ENCODE measurements at regions not wholly inside any gene's neighbourhood (a gene's known extent, or its start where the extent isn't known, plus 50 kb on each side); places are given as distances from the start of the nearest gene placed in this dataset.
"Not testable (repeated sequence)": the region's sequence is repeated elsewhere in the genome, so short reads cannot be mapped to it uniquely, and the experiment has no call there.

DNA sequence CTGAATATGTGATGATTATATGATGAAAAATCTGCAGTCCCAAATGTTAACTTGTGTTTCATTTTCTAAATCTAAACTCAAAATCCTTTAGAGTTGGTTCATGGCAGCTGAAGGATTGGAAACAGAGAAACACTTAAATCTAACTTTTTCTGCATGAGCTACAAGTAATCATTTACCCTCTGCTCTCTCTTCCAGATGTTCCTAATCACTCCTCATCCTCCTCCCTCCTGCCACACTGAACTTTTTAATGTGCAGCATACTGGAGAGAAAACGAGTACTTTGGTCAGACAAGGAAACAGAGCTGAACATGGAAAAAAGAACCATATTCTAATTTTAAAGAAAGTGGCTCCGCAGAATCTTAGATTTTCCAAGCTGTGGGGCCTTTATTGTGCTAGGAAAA lies 321.2 kb upstream of the COL8A1 start:
- H3K27ac ChIP-seq (ENCODE audit: low read length): no peak overlapping the region
- no peak overlapping the region for H3K4me3 ChIP-seq (ENCODE audit: control insufficient read depth in 1 of 2, extremely low read depth in 1 of 2, low read length in 1 of 2)
- Mint-ChIP-seq H3K27me3 (no peaks in the 10 kb centered on the region), H3K27ac (no peak overlapping the region), H3K4me3 (no peak overlapping the region), H3K9me3 (peaks cover 1 to 4% (median 3%) of the 10 kb centered on the region in 3 donors), H3K36me3 (no peaks in the 10 kb centered on the region), H3K4me1 (no peaks in the 10 kb centered on the region)
- ChIA-PET CTCF (no interaction called here), POLR2A (no interaction called here)
- no peak for DNase-seq
- no peaks in the 10 kb centered on the region for H3K9me3 ChIP-seq
- no peaks in the 10 kb centered on the region for H3K27me3 ChIP-seq (replicated peaks in 1 of 2; ENCODE audit: control insufficient read depth in 2 of 2, extremely low read depth in 1 of 2, insufficient read depth in 2 of 2, low read length in 1 of 2)
- WGBS (ENCODE audit: insufficient coverage): no CpG with 5 or more reads among the region's 2 CpGs
- no peaks in the 10 kb centered on the region for H3K36me3 ChIP-seq (ENCODE audit: control insufficient read depth in 2 of 2, extremely low read depth in 1 of 2, insufficient read depth in 1 of 2, low read length in 1 of 2)
- H3K4me1 ChIP-seq (ENCODE audit: control insufficient read depth in 1 of 2, extremely low read depth in 1 of 2, insufficient read depth in 2 of 2, low read length in 2 of 2): no peaks in the 10 kb centered on the region
- ATAC-seq (replicated peaks in 1 of 4): no peak

DNA sequence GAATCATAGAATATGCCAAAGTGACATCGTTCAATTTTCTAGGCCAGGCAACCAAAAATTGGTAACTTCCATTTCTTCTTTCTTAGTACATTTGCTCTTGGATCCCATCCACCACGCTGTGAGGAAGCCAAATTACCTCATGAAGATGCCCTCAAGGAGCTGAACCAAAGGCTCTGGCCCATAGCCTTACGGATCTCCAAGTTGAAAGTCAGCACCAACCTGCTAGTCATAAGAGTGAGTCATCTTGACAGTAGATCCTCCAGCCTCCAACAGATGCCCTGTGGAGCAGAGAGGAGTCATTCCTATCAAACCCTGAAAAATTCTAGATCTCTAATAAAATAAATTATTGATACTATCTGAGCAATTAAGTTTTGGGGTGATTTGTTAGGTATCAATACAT lies 322.5 kb upstream of the COL8A1 start:
- H3K27me3 Mint-ChIP-seq: no peaks in the 10 kb centered on the region
- no peaks in the 10 kb centered on the region for H3K4me1 Mint-ChIP-seq

DNA sequence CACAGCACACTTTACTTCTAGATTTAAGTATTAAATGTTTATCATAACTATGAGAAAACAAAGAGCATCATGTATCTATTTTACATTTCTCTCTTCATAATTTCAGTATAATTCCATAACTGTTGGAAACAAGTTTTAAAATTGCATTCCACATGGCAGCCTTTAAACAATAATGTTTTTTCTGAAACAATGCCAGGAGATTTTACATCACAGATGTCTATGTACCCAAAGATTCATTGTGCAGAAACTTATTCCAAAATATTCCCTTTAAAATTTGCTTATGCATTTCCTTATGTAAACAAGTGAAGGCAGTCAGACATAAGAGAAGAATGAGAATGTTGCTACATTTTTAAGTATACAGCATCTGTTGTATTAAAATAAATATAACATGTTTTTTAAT lies 324.9 kb upstream of the COL8A1 start:
- Mint-ChIP-seq H3K4me1 (no peaks in the 10 kb centered on the region), H3K9me3 (peaks cover 15 to 25% (median 17%) of the 10 kb centered on the region in 3 donors), H3K4me3 (no peak overlapping the region), H3K27me3 (no peaks in the 10 kb centered on the region), H3K27ac (no peak overlapping the region), H3K36me3 (no peaks in the 10 kb centered on the region)
- ChIA-PET POLR2A (no interaction called here), CTCF (no interaction called here)
- DNase-seq (no peak), ATAC-seq (replicated peaks in 1 of 4) (no peak)
- Histone ChIP-seq H3K36me3 (ENCODE audit: control insufficient read depth in 2 of 2, extremely low read depth in 1 of 2, insufficient read depth in 1 of 2, low read length in 1 of 2) (no peaks in the 10 kb centered on the region), H3K27ac (ENCODE audit: low read length) (no peak overlapping the region), H3K9me3 (peaks cover 4% of the 10 kb centered on the region), H3K4me3 (ENCODE audit: control insufficient read depth in 1 of 2, extremely low read depth in 1 of 2, low read length in 1 of 2) (no peak overlapping the region), H3K4me1 (ENCODE audit: control insufficient read depth in 1 of 2, extremely low read depth in 1 of 2, insufficient read depth in 2 of 2, low read length in 2 of 2) (no peaks in the 10 kb centered on the region), H3K27me3 (replicated peaks in 1 of 2; ENCODE audit: control insufficient read depth in 2 of 2, extremely low read depth in 1 of 2, insufficient read depth in 2 of 2, low read length in 1 of 2) (no peaks in the 10 kb centered on the region)

More for the DNA sequence above, 322.5 kb upstream of the COL8A1 start:
- 66% methylated on average over 2 of the region's 3 CpGs for WGBS (ENCODE audit: insufficient coverage)
- Mint-ChIP-seq H3K36me3 (no peaks in the 10 kb centered on the region), H3K9me3 (peaks cover 7 to 8% (median 8%) of the 10 kb centered on the region in 3 donors), H3K27ac (no peak overlapping the region), H3K4me3 (no peak overlapping the region)
- no peak overlapping the region for H3K27ac ChIP-seq (ENCODE audit: low read length)
- ChIA-PET CTCF (no interaction called here), POLR2A (no interaction called here)
- ATAC-seq (replicated peaks in 1 of 4) (no peak), DNase-seq (no peak)
- H3K4me1 ChIP-seq (ENCODE audit: control insufficient read depth in 1 of 2, extremely low read depth in 1 of 2, insufficient read depth in 2 of 2, low read length in 2 of 2): no peaks in the 10 kb centered on the region
- H3K36me3 ChIP-seq (ENCODE audit: control insufficient read depth in 2 of 2, extremely low read depth in 1 of 2, insufficient read depth in 1 of 2, low read length in 1 of 2): no peaks in the 10 kb centered on the region
- no peak overlapping the region for H3K4me3 ChIP-seq (ENCODE audit: control insufficient read depth in 1 of 2, extremely low read depth in 1 of 2, low read length in 1 of 2)
- no peaks in the 10 kb centered on the region for H3K9me3 ChIP-seq
- no peaks in the 10 kb centered on the region for H3K27me3 ChIP-seq (replicated peaks in 1 of 2; ENCODE audit: control insufficient read depth in 2 of 2, extremely low read depth in 1 of 2, insufficient read depth in 2 of 2, low read length in 1 of 2)

DNA sequence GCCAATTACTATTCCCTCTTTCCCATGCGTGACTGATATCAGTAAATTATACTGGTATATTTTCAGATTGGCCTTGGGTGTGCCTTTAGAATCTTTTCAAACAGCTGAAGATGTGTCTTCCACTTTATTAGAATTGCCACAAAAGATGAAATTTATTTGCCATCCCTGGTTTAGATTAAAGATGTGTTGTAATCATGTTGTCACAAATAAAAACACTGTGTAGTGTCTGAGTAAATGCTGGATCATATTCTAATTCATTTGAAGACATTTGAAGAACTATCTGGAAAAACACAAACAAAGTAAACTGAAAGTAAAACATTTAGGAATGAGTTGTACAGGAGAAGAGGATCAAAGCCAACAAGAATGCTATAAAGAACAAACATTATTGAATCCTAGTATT lies 339.7 kb upstream of the COL8A1 start:
- ATAC-seq (replicated peaks in 1 of 4) (no peak), DNase-seq (no peak)
- H3K4me3 ChIP-seq (ENCODE audit: control insufficient read depth in 1 of 2, extremely low read depth in 1 of 2, low read length in 1 of 2): no peak overlapping the region
- no peaks in the 10 kb centered on the region for H3K27me3 ChIP-seq (replicated peaks in 1 of 2; ENCODE audit: control insufficient read depth in 2 of 2, extremely low read depth in 1 of 2, insufficient read depth in 2 of 2, low read length in 1 of 2)
- H3K9me3 Mint-ChIP-seq: peaks cover 0 to 15% (median 14%) of the 10 kb centered on the region in 3 donors
- whole genome bisulfite sequencing (ENCODE audit: insufficient coverage): no CpG with 5 or more reads among the region's 1 CpG
- H3K4me3 Mint-ChIP-seq: no peak overlapping the region
- no peak overlapping the region for H3K27ac ChIP-seq (ENCODE audit: low read length)
- no peaks in the 10 kb centered on the region for H3K4me1 Mint-ChIP-seq
- H3K36me3 ChIP-seq (ENCODE audit: control insufficient read depth in 2 of 2, extremely low read depth in 1 of 2, insufficient read depth in 1 of 2, low read length in 1 of 2): no peaks in the 10 kb centered on the region
- H3K27me3 Mint-ChIP-seq: no peaks in the 10 kb centered on the region
- H3K27ac Mint-ChIP-seq: no peak overlapping the region
- H3K36me3 Mint-ChIP-seq: no peaks in the 10 kb centered on the region
- H3K9me3 ChIP-seq: no peaks in the 10 kb centered on the region
- no peaks in the 10 kb centered on the region for H3K4me1 ChIP-seq (ENCODE audit: control insufficient read depth in 1 of 2, extremely low read depth in 1 of 2, insufficient read depth in 2 of 2, low read length in 2 of 2)
- ChIA-PET CTCF (no interaction called here), POLR2A (no interaction called here)

DNA sequence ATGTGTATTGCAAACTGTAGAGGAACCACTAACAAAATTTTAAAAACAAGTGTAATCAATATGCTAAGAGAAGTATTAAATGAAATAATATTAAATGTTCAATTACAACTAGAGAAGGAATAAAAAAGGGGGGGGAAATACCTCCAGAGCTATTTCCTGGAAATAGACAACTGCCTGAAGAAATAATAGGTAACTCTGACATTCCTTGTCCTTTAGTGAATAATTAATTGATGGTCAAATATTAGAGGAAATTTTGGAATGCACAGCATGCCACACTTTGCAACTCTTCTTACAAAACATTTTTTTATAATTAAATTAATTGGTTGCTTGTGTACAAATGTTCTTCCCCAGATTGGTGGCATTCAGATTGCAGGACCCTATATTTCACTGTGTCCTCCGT lies 342.6 kb upstream of the COL8A1 start:
- no peak for ATAC-seq (replicated peaks in 1 of 4)
- no peaks in the 10 kb centered on the region for H3K27me3 ChIP-seq (replicated peaks in 1 of 2; ENCODE audit: control insufficient read depth in 2 of 2, extremely low read depth in 1 of 2, insufficient read depth in 2 of 2, low read length in 1 of 2)
- Mint-ChIP-seq H3K36me3 (no peaks in the 10 kb centered on the region), H3K9me3 (peaks cover 0 to 4% (median 3%) of the 10 kb centered on the region in 3 donors), H3K4me1 (no peaks in the 10 kb centered on the region), H3K4me3 (no peak overlapping the region), H3K27me3 (no peaks in the 10 kb centered on the region), H3K27ac (no peak overlapping the region)
- POLR2A ChIA-PET: interaction anchor here in 1 of 2 donors (0.6 kb wide), 1 partner anchor 88 kb away, joined by 3 read pairs; no protein-coding TSS in a partner anchor
- no peaks in the 10 kb centered on the region for H3K4me1 ChIP-seq (ENCODE audit: control insufficient read depth in 1 of 2, extremely low read depth in 1 of 2, insufficient read depth in 2 of 2, low read length in 2 of 2)
- no peak overlapping the region for H3K27ac ChIP-seq (ENCODE audit: low read length)
- CTCF ChIA-PET: no interaction called here
- DNase-seq: no peak
- no peaks in the 10 kb centered on the region for H3K9me3 ChIP-seq
- no peaks in the 10 kb centered on the region for H3K36me3 ChIP-seq (ENCODE audit: control insufficient read depth in 2 of 2, extremely low read depth in 1 of 2, insufficient read depth in 1 of 2, low read length in 1 of 2)
- no peak overlapping the region for H3K4me3 ChIP-seq (ENCODE audit: control insufficient read depth in 1 of 2, extremely low read depth in 1 of 2, low read length in 1 of 2)
- no CpG with 5 or more reads among the region's 1 CpG for WGBS (ENCODE audit: insufficient coverage)

DNA sequence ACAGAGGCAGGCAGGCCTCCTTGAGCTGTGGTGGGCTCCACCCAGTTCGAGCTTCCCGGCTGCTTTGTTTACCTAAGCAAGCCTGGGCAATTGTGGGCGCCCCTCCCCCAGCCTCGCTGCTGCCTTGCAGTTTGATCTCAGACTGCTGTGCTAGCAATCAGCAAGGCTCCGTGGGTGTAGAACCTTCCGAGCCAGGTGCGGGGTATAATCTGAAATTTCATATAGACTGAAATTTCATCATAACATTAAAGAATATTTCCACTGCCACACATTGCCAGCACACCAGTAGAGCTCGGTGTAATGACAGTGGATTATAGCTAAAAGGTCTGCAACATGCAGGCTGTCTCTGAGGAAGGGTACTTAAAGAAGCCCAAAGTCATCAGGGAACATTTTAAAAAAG lies 344.3 kb upstream of the COL8A1 start:
- ATAC-seq (replicated peaks in 1 of 4); H3K36me3 Mint-ChIP-seq; H3K4me3 Mint-ChIP-seq; CTCF ChIA-PET; H3K4me1 ChIP-seq (ENCODE audit: control insufficient read depth in 1 of 2, extremely low read depth in 1 of 2, insufficient read depth in 2 of 2, low read length in 2 of 2); DNase-seq; H3K9me3 Mint-ChIP-seq; H3K4me3 ChIP-seq (ENCODE audit: control insufficient read depth in 1 of 2, extremely low read depth in 1 of 2, low read length in 1 of 2); H3K36me3 ChIP-seq (ENCODE audit: control insufficient read depth in 2 of 2, extremely low read depth in 1 of 2, insufficient read depth in 1 of 2, low read length in 1 of 2); H3K27ac Mint-ChIP-seq; H3K4me1 Mint-ChIP-seq; POLR2A ChIA-PET; H3K27ac ChIP-seq (ENCODE audit: low read length); H3K27me3 ChIP-seq (replicated peaks in 1 of 2; ENCODE audit: control insufficient read depth in 2 of 2, extremely low read depth in 1 of 2, insufficient read depth in 2 of 2, low read length in 1 of 2); H3K27me3 Mint-ChIP-seq; H3K9me3 ChIP-seq: not testable (repeated sequence)
- no CpG with 5 or more reads among the region's 8 CpGs for WGBS (ENCODE audit: insufficient coverage)

DNA sequence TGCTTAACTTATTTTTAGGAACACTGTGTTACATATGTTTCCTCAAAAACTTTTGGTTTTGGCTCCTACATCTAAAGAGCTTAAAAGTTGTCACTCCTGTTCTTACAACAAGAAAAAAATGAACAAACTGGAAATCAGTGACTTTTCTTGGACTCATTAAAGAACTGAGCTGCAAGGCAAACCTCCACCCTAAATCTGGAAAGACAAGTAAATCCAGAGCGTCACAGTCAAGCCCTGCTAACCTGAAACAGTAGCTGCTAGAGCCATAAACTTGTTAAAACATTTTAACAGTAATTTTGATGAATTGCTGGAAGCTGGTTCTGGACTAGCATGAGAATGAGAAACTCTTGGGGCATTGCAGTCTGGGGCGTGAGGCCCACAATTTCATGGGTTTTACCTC lies 350.5 kb upstream of the COL8A1 start:
- POLR2A ChIA-PET: no interaction called here
- no peak overlapping the region for H3K27ac Mint-ChIP-seq

More for the DNA sequence above, 350.5 kb upstream of the COL8A1 start:
- no CpG with 5 or more reads among the region's 2 CpGs for WGBS (ENCODE audit: insufficient coverage)
- Mint-ChIP-seq H3K36me3 (no peaks in the 10 kb centered on the region), H3K4me3 (no peak overlapping the region), H3K27me3 (no peaks in the 10 kb centered on the region), H3K9me3 (peaks cover 4 to 13% (median 12%) of the 10 kb centered on the region in 3 donors), H3K4me1 (no peaks in the 10 kb centered on the region)
- DNase-seq: no peak
- no peaks in the 10 kb centered on the region for H3K9me3 ChIP-seq
- no peak overlapping the region for H3K27ac ChIP-seq (ENCODE audit: low read length)
- no peaks in the 10 kb centered on the region for H3K36me3 ChIP-seq (ENCODE audit: control insufficient read depth in 2 of 2, extremely low read depth in 1 of 2, insufficient read depth in 1 of 2, low read length in 1 of 2)
- no peaks in the 10 kb centered on the region for H3K4me1 ChIP-seq (ENCODE audit: control insufficient read depth in 1 of 2, extremely low read depth in 1 of 2, insufficient read depth in 2 of 2, low read length in 2 of 2)
- CTCF ChIA-PET: no interaction called here
- H3K27me3 ChIP-seq (replicated peaks in 1 of 2; ENCODE audit: control insufficient read depth in 2 of 2, extremely low read depth in 1 of 2, insufficient read depth in 2 of 2, low read length in 1 of 2): no peaks in the 10 kb centered on the region
- H3K4me3 ChIP-seq (ENCODE audit: control insufficient read depth in 1 of 2, extremely low read depth in 1 of 2, low read length in 1 of 2): no peak overlapping the region
- no peak for ATAC-seq (replicated peaks in 1 of 4)
